ENCODE measurements at regions not wholly inside any gene's neighbourhood (a gene's known extent, or its start where the extent isn't known, plus 50 kb on each side); places are given as distances from the start of the nearest gene placed in this dataset.

DNA sequence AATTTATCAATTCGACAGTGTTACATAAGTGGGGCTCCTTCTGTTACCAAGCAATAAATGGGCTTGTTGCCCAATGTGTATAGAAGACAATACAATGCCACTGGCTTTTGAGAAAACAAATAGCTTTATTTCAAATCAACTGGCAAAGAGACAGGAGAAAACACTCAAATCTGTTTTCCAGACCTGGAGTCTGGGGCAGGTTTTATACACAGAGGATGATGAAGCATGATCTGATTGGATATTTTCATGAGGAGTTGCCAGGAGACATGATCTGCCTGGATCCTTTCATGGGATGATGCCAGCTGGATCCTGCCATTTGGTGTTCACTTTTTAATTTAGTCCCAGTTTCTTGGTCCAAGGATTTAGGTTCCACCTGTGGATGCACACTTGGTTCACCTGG lies 287.9 kb downstream of the CXXC4 start:
- TF ChIP-seq EZH2phosphoT487 (IDR thresholded peaks at IDR 0.05; ENCODE audit: borderline replicate concordance, low read depth, low read length), result no peak
- TF ChIP-seq, protein P1, sequence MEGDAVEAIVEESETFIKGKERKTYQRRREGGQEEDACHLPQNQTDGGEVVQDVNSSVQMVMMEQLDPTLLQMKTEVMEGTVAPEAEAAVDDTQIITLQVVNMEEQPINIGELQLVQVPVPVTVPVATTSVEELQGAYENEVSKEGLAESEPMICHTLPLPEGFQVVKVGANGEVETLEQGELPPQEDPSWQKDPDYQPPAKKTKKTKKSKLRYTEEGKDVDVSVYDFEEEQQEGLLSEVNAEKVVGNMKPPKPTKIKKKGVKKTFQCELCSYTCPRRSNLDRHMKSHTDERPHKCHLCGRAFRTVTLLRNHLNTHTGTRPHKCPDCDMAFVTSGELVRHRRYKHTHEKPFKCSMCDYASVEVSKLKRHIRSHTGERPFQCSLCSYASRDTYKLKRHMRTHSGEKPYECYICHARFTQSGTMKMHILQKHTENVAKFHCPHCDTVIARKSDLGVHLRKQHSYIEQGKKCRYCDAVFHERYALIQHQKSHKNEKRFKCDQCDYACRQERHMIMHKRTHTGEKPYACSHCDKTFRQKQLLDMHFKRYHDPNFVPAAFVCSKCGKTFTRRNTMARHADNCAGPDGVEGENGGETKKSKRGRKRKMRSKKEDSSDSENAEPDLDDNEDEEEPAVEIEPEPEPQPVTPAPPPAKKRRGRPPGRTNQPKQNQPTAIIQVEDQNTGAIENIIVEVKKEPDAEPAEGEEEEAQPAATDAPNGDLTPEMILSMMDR (conservative IDR thresholded peaks at IDR 0.05; ENCODE audit: low read length), result no peak

Data from OCI-LY7 (cell line).